EL (cell line): ENCODE measurements at regions not wholly inside any gene's neighbourhood (a gene's known extent, or its start where the extent isn't known, plus 50 kb on each side); places are given as distances from the start of the nearest gene placed in this dataset.

Source experiments
- DNase-seq: peaks from one replicate; pipeline ENCODE4 v3.0.0-alpha.2; 2016

GRCh38 chrX:134716620-134717012 is 58.3 kb upstream of the PLAC1 start:
- no peak for DNase-seq

- DNase-seq: no peak
Observed at GRCh38 chrX:134715930-134716619, 57.8 kb upstream of the PLAC1 start.

- DNase-seq: no peak
Observed at GRCh38 chrX:134714633-134715110, 56.4 kb upstream of the PLAC1 start.

GRCh38 chrX:134713618-134714107 is 55.4 kb upstream of the PLAC1 start:
- DNase-seq: no peak

- DNase-seq: no peak
Observed at GRCh38 chrX:134712272-134712671, 54.0 kb upstream of the PLAC1 start.

- DNase-seq: no peak
Observed at GRCh38 chrX:134711135-134711921, 53.1 kb upstream of the PLAC1 start.
